Astrocyte (in vitro differentiated cells and primary cell): ENCODE measurements at regions not wholly inside any gene's neighbourhood (a gene's known extent, or its start where the extent isn't known, plus 50 kb on each side); places are given as distances from the start of the nearest gene placed in this dataset.

Experiments
- DNase-seq: peaks from one replicate; pipeline ENCODE4 v3.0.0-alpha.2; 2010; ENCODE audit warnings: low read depth
- FAIRE-seq: peaks from 2 replicates; lab custom pipeline; 2011; peaks lifted over from hg19 to GRCh38; lab: Jason Lieb, UNC
- H2AFZ ChIP-seq: 2 replicates; pipeline ENCODE4 v1.6.0; 2012; ENCODE audit warnings: low read depth, low read length, inconsistent platforms
- H3K27ac ChIP-seq: 2 replicates; pipeline ENCODE4 v1.5.1; 2011; ENCODE audit warnings: low read depth, low read length, inconsistent platforms
- H3K27me3 ChIP-seq: 2 replicates; pipeline ENCODE4 v1.6.0; 2011; ENCODE audit warnings: low read length, inconsistent platforms; ENCODE audit not compliant: insufficient read depth
- H3K36me3 ChIP-seq: 2 replicates; pipeline ENCODE4 v1.5.1; 2011; ENCODE audit warnings: low read length, inconsistent platforms; ENCODE audit not compliant: insufficient read depth
- H3K4me1 ChIP-seq: 2 replicates; pipeline ENCODE4 v1.5.1; 2011; ENCODE audit warnings: low read length, inconsistent platforms; ENCODE audit not compliant: insufficient read depth
- H3K4me2 ChIP-seq: 2 replicates; pipeline ENCODE4 v1.6.0; 2012; ENCODE audit warnings: low read length, inconsistent platforms
- H3K4me3 ChIP-seq: 2 replicates; pipeline ENCODE4 v1.5.1; 2011; ENCODE audit warnings: low read depth, mild to moderate bottlenecking, low read length, inconsistent platforms; ENCODE audit not compliant: insufficient read depth
- H3K79me2 ChIP-seq: 2 replicates; pipeline ENCODE4 v1.6.0; 2012; ENCODE audit warnings: mild to moderate bottlenecking, low read length, inconsistent platforms; ENCODE audit not compliant: insufficient read depth
- H3K9ac ChIP-seq: 2 replicates; pipeline ENCODE4 v1.6.0; 2012; ENCODE audit warnings: mild to moderate bottlenecking, low read length, inconsistent platforms
- H3K9me3 ChIP-seq: 2 replicates; pipeline ENCODE4 v1.5.1; 2012; ENCODE audit warnings: low read depth, mild to moderate bottlenecking, low read length, inconsistent platforms; ENCODE audit not compliant: insufficient read depth
- H4K20me1 ChIP-seq: 2 replicates; pipeline ENCODE4 v1.6.0; 2012; ENCODE audit warnings: low read length, inconsistent platforms; ENCODE audit not compliant: insufficient read depth
- H3K27ac Mint-ChIP-seq: one replicate; pipeline ENCODE4 v1.8.0; 2021; ENCODE audit warnings: mild to moderate bottlenecking, mixed read lengths; ENCODE audit not compliant: unreplicated experiment
- H3K27me3 Mint-ChIP-seq: one replicate; pipeline ENCODE4 v1.8.0; 2021; ENCODE audit warnings: low read depth, mixed read lengths; ENCODE audit not compliant: unreplicated experiment
- H3K36me3 Mint-ChIP-seq: one replicate; pipeline ENCODE4 v1.8.0; 2021; ENCODE audit warnings: low read depth, mixed read lengths; ENCODE audit not compliant: unreplicated experiment
- H3K4me1 Mint-ChIP-seq: one replicate; pipeline ENCODE4 v1.8.0; 2021; ENCODE audit warnings: low read depth, mixed read lengths; ENCODE audit not compliant: unreplicated experiment
- H3K4me3 Mint-ChIP-seq: one replicate; pipeline ENCODE4 v1.8.0; 2021; ENCODE audit warnings: mild to moderate bottlenecking, moderate library complexity, mixed read lengths; ENCODE audit not compliant: unreplicated experiment
- H3K9me3 Mint-ChIP-seq: one replicate; pipeline ENCODE4 v1.8.0; 2021; ENCODE audit warnings: mild to moderate bottlenecking, mixed read lengths; ENCODE audit not compliant: unreplicated experiment
- CTCF ChIP-seq: IDR thresholded peaks from 2 replicates; pipeline ENCODE4 v1.5.1; 2011; ENCODE audit warnings: low read depth, mild to moderate bottlenecking, inconsistent platforms, low read length, moderate library complexity; ENCODE audit not compliant: insufficient read depth
- EZH2 ChIP-seq: IDR thresholded peaks from 2 replicates; pipeline ENCODE4 v1.6.1; 2012; ENCODE audit warnings: mild to moderate bottlenecking, low read length, inconsistent platforms; ENCODE audit not compliant: insufficient read depth

DNA sequence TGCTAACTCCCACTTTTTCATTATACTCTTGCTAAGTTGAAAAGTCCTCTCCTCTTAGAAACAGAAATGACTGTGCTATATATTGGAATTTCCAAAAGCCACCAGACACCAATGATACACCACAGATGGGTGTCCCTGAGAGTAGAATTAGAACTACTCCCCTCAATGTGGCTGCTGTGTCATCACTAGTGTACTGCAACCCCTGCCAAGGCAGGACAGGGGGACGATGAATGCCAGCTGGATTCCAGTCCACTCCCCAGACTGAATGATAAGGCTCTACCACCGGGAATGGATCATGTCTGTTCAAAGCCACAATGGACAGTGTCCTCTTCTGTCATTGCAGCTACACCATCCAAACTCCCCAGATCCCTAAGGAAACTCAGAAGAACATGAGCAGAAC, 69.7 kb upstream of the EDNRB start:
- Mint-ChIP-seq H3K27me3 (peaks cover 3% of the 10 kb centered on the region), H3K4me3 (no peak overlapping the region), H3K27ac (no peak overlapping the region), H3K36me3 (no peaks in the 10 kb centered on the region), H3K4me1 (no peaks in the 10 kb centered on the region), H3K9me3 (no peaks in the 10 kb centered on the region)
- H4K20me1 ChIP-seq: no peaks in the 10 kb centered on the region
- H3K4me3 ChIP-seq: no peak overlapping the region
- no peak for TF ChIP-seq EZH2
- no peak for TF ChIP-seq CTCF
- no peak for FAIRE-seq
- no peak for DNase-seq
- no peaks in the 10 kb centered on the region for H3K9me3 ChIP-seq
- no peaks in the 10 kb centered on the region for H3K27me3 ChIP-seq
- H3K4me2 ChIP-seq: no peak overlapping the region
- H3K4me1 ChIP-seq: no peaks in the 10 kb centered on the region
- H3K36me3 ChIP-seq: no peaks in the 10 kb centered on the region
- H3K27ac ChIP-seq: no peak overlapping the region
- H3K79me2 ChIP-seq: no peaks in the 10 kb centered on the region
- no peak overlapping the region for H2AFZ ChIP-seq
- H3K9ac ChIP-seq: no peak overlapping the region

GRCh38 chr13:77986713-77987112, 68.1 kb upstream of the EDNRB start:
- Histone ChIP-seq H3K27ac (no peak overlapping the region), H3K79me2 (no peaks in the 10 kb centered on the region), H3K36me3 (no peaks in the 10 kb centered on the region), H3K9ac (no peak overlapping the region), H3K9me3 (no peaks in the 10 kb centered on the region), H3K4me3 (no peak overlapping the region), H3K4me1 (no peaks in the 10 kb centered on the region), H4K20me1 (no peaks in the 10 kb centered on the region), H3K27me3 (no peaks in the 10 kb centered on the region), H2AFZ (no peak overlapping the region), H3K4me2 (no peak overlapping the region)
- no peak for TF ChIP-seq CTCF
- no peak for TF ChIP-seq EZH2
- DNase-seq: no peak
- no peak for FAIRE-seq
- Mint-ChIP-seq H3K4me1 (peaks cover 1% of the 10 kb centered on the region), H3K27me3 (peaks cover 3% of the 10 kb centered on the region), H3K27ac (no peak overlapping the region), H3K4me3 (no peak overlapping the region), H3K9me3 (no peaks in the 10 kb centered on the region), H3K36me3 (no peaks in the 10 kb centered on the region)

- Mint-ChIP-seq H3K27me3 (peaks cover 3% of the 10 kb centered on the region), H3K36me3 (no peaks in the 10 kb centered on the region), H3K4me3 (no peak overlapping the region), H3K4me1 (peaks cover 8% of the 10 kb centered on the region), H3K9me3 (no peaks in the 10 kb centered on the region), H3K27ac (no peak overlapping the region)
- Histone ChIP-seq H3K27me3 (no peaks in the 10 kb centered on the region), H3K4me3 (no peak overlapping the region), H3K79me2 (no peaks in the 10 kb centered on the region), H3K27ac (no peak overlapping the region), H3K9me3 (no peaks in the 10 kb centered on the region), H4K20me1 (no peaks in the 10 kb centered on the region), H3K4me1 (peaks cover 2% of the 10 kb centered on the region), H3K4me2 (no peak overlapping the region), H2AFZ (no peak overlapping the region), H3K36me3 (no peaks in the 10 kb centered on the region), H3K9ac (no peak overlapping the region)
- no peak for TF ChIP-seq CTCF
- TF ChIP-seq EZH2: no peak
- DNase-seq (no peak), FAIRE-seq (no peak)
Measured at GRCh38 chr13:77985866-77986636, 67.4 kb upstream of the EDNRB start.
